ENCODE measurements at regions not wholly inside any gene's neighbourhood (a gene's known extent, or its start where the extent isn't known, plus 50 kb on each side); places are given as distances from the start of the nearest gene placed in this dataset.
A peak's percentile ranks its signal among the peaks of the same experiment; 100 is the strongest.
"Not testable (repeated sequence)": the region's sequence is repeated elsewhere in the genome, so short reads cannot be mapped to it uniquely, and the experiment has no call there.

DNA sequence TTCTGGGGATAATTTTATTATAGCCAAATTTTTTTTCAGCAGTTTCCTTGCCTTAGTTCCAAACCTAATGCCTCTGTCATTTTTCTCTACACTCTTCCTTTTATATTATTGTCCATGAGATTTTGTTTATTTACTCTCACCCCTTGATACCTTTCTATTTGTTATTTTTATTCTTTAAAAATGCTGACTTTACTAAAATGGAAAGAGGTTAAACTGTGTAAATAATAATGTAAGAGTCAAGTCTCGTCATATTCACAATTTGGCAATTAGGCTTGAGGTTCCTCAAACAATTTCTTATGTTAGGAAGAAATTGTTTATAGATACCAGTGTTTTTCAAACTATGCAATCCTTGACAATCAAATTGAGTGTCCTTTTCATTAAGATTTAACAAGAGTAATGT lies 428.6 kb upstream of the CDH9 start:
- TF ChIP-seq, protein P1, sequence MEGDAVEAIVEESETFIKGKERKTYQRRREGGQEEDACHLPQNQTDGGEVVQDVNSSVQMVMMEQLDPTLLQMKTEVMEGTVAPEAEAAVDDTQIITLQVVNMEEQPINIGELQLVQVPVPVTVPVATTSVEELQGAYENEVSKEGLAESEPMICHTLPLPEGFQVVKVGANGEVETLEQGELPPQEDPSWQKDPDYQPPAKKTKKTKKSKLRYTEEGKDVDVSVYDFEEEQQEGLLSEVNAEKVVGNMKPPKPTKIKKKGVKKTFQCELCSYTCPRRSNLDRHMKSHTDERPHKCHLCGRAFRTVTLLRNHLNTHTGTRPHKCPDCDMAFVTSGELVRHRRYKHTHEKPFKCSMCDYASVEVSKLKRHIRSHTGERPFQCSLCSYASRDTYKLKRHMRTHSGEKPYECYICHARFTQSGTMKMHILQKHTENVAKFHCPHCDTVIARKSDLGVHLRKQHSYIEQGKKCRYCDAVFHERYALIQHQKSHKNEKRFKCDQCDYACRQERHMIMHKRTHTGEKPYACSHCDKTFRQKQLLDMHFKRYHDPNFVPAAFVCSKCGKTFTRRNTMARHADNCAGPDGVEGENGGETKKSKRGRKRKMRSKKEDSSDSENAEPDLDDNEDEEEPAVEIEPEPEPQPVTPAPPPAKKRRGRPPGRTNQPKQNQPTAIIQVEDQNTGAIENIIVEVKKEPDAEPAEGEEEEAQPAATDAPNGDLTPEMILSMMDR (IDR thresholded peaks at IDR 0.05; ENCODE audit: insufficient read depth, low read depth, low read length, missing control alignments): no peak
- no peak overlapping the region for H3K4me3 ChIP-seq (ENCODE audit: low read length)
- DNase-seq (ENCODE audit: low read depth): no peak

DNA sequence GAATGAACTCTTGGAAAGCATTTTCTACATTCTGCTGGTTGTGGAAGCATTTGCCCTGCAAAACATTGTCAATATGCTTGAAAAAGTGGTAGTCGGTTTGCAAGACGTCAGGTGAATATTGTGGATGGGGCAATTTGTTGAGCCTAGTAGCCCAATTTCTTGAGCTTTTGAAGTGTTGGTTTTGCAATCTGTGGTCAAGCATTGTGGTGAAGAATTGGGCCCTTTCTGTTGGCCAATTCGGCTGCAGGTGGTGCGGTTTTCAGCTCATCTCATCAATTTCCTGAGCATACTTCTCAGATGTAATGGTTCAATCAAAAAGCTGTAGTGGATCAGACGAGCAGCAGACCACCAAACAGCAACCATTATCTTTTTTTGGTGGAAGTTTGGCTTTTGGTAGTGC lies 426.8 kb upstream of the CDH9 start:
- no peak overlapping the region for H3K4me3 ChIP-seq (ENCODE audit: low read length)
- no peak for DNase-seq (ENCODE audit: low read depth)
- TF ChIP-seq, protein P1 (IDR thresholded peaks at IDR 0.05; ENCODE audit: insufficient read depth, low read depth, low read length, missing control alignments): no peak

DNA sequence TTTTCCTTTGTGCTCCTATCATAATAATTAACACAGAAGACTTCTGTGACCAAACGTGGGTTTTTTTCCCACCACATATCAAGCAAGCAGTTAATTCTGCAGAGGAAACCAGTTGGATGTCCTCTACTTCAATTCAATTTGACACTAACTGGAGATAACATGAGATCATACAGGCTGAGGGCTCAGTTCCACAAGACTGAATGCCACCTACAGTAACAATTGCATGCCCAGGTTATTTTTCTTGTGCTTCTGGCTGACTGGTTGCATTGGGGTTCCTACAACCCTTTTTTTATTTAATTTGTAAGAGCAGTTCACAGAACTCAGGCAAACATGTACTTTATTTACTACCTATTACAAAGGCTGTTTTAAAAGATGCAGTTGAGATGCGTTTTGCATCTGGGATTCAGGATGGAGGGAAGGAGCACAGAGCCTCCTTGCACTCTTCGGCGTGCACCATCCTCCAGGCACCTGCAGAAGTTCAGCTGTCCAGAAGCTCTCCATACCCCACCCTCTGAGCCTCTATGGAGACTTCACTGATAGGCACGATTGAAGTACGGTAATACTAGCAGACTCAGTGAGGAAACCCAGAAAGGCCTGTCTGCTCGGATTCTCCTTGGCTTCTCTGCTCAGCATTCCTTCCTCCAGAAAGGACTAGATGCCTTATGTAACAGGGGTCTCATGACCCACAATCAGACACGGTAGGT lies 425.2 kb upstream of the CDH9 start:
- no peak overlapping the region for H3K4me3 ChIP-seq (ENCODE audit: low read length)
- TF ChIP-seq, protein P1 (IDR thresholded peaks at IDR 0.05; ENCODE audit: insufficient read depth, low read depth, low read length, missing control alignments): no peak
- no peak for DNase-seq (ENCODE audit: low read depth)

DNA sequence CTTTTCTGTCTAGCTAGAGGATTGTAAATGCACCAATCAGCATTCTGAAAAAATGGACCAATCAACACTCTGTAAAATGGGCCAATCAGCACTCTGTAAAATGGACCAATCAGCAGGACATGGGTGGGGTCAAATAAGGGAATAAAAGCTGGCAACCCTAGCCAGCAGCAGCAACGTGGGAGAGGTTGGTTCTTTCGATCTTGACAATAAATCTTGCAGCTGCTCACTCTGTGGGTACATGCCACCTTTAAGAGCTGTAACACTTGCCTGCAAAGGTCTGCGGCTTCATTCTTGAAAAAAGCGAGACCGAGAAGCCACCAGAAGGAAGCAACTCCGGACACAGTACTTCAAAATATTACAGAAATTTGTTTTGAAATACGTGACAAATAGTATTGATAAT lies 424.6 kb upstream of the CDH9 start:
- DNase-seq (ENCODE audit: low read depth): no peak
- no peak overlapping the region for H3K4me3 ChIP-seq (ENCODE audit: low read length)
- TF ChIP-seq, protein P1 (IDR thresholded peaks at IDR 0.05; ENCODE audit: insufficient read depth, low read depth, low read length, missing control alignments): no peak

DNA sequence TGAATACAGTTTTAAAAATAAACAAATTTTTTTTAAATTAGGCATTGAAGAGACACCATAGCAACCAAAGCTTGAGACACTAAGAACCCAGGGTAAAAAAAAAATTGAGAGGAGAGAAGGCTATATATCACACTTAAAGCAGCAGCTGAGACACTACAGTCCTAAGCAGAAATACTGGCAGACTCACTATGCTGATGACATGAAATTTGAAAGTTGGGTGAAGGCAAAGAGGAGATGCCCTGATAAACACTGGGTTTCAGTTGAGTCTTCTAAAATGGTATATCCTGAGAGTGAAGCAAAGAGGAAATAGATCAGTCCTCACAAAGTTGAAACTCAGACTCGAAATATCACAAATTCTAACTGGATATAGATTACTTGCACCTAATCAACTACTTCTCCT lies 419.9 kb upstream of the CDH9 start:
- DNase-seq (ENCODE audit: low read depth): no peak
- no peak overlapping the region for H3K4me3 ChIP-seq (ENCODE audit: low read length)
- TF ChIP-seq, protein P1 (IDR thresholded peaks at IDR 0.05; ENCODE audit: insufficient read depth, low read depth, low read length, missing control alignments): no peak

DNA sequence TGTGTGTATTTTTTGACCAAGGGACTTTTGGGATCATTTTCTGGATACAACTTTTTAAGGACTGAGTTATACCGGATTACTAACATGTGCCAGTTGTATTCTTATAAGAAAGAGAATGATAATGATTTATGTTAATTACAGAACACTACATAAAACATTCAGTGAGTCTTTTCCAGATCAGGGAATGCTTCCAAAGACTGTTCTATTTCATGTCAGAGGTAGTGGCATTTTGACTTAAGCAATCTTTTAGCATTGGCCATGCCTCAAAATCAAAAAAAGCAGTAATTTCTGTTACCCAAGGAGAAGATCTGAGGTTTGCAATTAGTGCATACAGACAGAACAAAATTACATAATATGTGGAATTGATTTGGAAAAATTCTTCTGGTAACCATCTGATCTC lies 413.0 kb upstream of the CDH9 start:
- H3K4me3 ChIP-seq (ENCODE audit: low read length): no peak overlapping the region
- DNase-seq (ENCODE audit: low read depth): no peak
- TF ChIP-seq, protein P1 (IDR thresholded peaks at IDR 0.05; ENCODE audit: insufficient read depth, low read depth, low read length, missing control alignments): no peak

DNA sequence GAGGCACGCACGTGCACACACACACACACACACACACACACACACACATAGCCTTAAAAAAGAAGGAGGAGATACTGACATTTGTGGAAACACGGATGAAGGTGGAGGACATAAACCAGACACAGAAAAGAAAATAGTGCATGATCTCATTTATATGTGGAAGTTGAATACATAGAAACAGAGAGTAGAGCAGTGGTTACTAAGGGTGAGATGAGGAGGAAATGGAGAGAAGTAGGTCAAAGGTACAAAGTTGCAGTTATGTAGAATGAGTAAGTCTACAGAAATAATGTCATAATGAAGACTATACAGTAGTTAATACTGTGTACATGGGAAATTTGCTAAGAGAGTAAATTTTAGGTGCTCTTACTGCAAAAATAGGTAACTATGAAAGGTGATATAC lies 412.2 kb upstream of the CDH9 start:
- TF ChIP-seq, protein P1 (IDR thresholded peaks at IDR 0.05; ENCODE audit: insufficient read depth, low read depth, low read length, missing control alignments): no peak
- H3K4me3 ChIP-seq (ENCODE audit: low read length): no peak overlapping the region
- peak; percentile 66 for DNase-seq (ENCODE audit: low read depth)

DNA sequence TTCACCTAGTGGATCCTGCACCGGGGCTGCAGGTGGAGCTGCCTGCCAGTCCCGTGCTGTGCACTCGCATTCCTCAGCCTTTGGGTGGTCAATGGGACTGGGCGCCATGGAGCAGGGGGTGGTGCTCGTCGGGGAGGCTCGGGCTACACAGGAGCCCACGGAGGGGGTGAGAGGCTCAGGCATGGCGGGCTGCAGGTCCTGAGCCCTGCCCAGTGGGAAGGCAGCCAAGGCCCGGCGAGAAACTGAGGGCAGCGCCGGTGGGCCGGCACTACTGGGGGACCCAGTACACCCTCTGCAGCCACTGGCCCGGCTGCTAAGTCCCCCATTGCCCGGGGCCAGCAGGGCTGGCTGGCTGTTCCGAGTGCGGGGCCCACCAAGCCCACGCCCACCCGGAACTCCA lies 401.0 kb upstream of the CDH9 start:
- not testable (repeated sequence) for H3K4me3 ChIP-seq (ENCODE audit: low read length); DNase-seq (ENCODE audit: low read depth)

All from epithelial cell of esophagus (primary cell).